ENCODE measurements at regions not wholly inside any gene's neighbourhood (a gene's known extent, or its start where the extent isn't known, plus 50 kb on each side); places are given as distances from the start of the nearest gene placed in this dataset.

GRCh38 chr3:74288761-74289160 lies 325.7 kb downstream of the CNTN3 start:
- Histone ChIP-seq H3K36me3 (no peaks in the 10 kb centered on the region), H3K4me1 (no peaks in the 10 kb centered on the region), H3K27ac (no peak overlapping the region), H3K4me3 (no peak overlapping the region), H3K9me3 (no peaks in the 10 kb centered on the region), H3K27me3 (no peaks in the 10 kb centered on the region)
- TF ChIP-seq, protein P1, sequence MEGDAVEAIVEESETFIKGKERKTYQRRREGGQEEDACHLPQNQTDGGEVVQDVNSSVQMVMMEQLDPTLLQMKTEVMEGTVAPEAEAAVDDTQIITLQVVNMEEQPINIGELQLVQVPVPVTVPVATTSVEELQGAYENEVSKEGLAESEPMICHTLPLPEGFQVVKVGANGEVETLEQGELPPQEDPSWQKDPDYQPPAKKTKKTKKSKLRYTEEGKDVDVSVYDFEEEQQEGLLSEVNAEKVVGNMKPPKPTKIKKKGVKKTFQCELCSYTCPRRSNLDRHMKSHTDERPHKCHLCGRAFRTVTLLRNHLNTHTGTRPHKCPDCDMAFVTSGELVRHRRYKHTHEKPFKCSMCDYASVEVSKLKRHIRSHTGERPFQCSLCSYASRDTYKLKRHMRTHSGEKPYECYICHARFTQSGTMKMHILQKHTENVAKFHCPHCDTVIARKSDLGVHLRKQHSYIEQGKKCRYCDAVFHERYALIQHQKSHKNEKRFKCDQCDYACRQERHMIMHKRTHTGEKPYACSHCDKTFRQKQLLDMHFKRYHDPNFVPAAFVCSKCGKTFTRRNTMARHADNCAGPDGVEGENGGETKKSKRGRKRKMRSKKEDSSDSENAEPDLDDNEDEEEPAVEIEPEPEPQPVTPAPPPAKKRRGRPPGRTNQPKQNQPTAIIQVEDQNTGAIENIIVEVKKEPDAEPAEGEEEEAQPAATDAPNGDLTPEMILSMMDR (IDR thresholded peaks at IDR 0.05) = no peak
- TF ChIP-seq POLR2A (IDR thresholded peaks at IDR 0.05) = no peak
- no peak for DNase-seq

GRCh38 chr3:74287557-74287956 lies 326.9 kb downstream of the CNTN3 start:
- no peak overlapping the region for H3K4me3 ChIP-seq
- H3K36me3 ChIP-seq = no peaks in the 10 kb centered on the region
- H3K27ac ChIP-seq = no peak overlapping the region
- no peaks in the 10 kb centered on the region for H3K9me3 ChIP-seq
- TF ChIP-seq POLR2A (IDR thresholded peaks at IDR 0.05) = no peak
- TF ChIP-seq, protein P1 (IDR thresholded peaks at IDR 0.05) = no peak
- H3K27me3 ChIP-seq = no peaks in the 10 kb centered on the region
- no peaks in the 10 kb centered on the region for H3K4me1 ChIP-seq
- DNase-seq = no peak

DNA sequence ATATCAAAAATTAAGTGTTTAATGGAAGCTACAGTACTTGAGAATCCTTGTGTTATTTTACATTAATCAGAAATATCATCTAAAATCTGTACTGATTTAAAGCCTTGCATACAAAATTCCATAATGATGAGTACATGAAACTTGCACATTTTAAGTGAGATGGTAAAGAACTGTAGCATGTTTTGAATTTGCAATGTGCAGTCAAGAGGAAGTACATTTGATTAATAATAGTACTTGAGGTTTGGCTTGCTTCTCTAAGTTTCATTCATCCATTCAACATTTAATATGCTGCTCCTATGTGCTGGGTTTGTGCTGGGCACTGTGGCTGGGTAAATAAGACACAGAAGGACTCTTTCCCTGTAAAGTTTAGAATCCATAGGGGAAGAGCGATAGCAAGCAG lies 332.3 kb downstream of the CNTN3 start:
- Histone ChIP-seq H3K9me3 (no peaks in the 10 kb centered on the region), H3K27ac (no peak overlapping the region), H3K4me1 (no peaks in the 10 kb centered on the region), H3K4me3 (no peak overlapping the region), H3K27me3 (no peaks in the 10 kb centered on the region), H3K36me3 (no peaks in the 10 kb centered on the region)
- DNase-seq = no peak
- TF ChIP-seq POLR2A (IDR thresholded peaks at IDR 0.05) = no peak
- TF ChIP-seq, protein P1 (IDR thresholded peaks at IDR 0.05) = no peak

- TF ChIP-seq, protein P1 (IDR thresholded peaks at IDR 0.05) = no peak
- TF ChIP-seq POLR2A (IDR thresholded peaks at IDR 0.05) = no peak
- no peak for DNase-seq
- no peak overlapping the region for H3K27ac ChIP-seq
- H3K4me3 ChIP-seq = no peak overlapping the region
- H3K27me3 ChIP-seq = no peaks in the 10 kb centered on the region
- no peaks in the 10 kb centered on the region for H3K36me3 ChIP-seq
- H3K4me1 ChIP-seq = no peaks in the 10 kb centered on the region
- no peaks in the 10 kb centered on the region for H3K9me3 ChIP-seq
These were observed 332.8 kb downstream of the CNTN3 start for GRCh38 chr3:74281705-74282104.

DNA sequence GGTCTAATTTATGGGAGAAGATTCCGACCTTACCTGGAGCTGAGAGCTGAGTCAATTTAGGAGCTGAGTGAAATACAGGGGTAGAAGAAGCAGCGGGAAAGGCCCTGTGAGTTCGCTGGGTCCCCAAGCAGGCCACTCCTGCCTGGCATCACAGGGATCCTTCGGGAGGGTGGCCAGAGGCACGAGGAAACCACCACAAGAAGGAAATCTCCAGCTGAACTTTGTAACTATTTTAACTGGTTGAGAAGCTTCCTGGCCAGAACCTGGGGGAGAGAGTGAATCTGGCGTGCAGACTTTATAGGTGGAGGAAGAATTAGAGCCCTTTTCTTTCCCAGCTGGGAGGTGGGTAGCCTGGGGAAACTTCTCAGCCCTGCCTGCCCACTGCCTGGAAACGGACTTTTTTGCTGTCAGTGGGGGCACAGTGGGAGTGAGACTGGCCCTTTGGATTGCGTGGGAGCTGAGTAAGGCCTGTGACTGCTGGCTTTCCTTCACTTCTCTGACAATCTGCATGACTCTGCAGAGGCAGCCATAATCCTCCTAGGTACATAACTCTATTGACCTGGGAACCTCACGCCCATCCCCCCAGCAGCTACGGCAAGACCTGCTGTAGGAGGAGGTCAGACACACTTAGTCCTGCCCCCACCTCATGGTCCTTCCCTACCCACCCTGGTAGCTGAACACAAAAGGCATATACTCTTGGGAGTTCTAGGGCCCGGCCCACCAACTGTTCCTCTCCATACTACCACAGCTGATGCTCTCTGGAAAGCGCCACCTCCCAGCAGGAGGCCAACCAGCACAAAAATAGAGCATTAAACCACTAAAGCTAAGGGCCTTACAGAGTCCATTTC lies 340.7 kb downstream of the CNTN3 start:
- no peaks in the 10 kb centered on the region for H3K9me3 ChIP-seq
- H3K27ac ChIP-seq = no peak overlapping the region
- no peak overlapping the region for H3K4me3 ChIP-seq
- H3K27me3 ChIP-seq = no peaks in the 10 kb centered on the region
- DNase-seq = no peak
- H3K36me3 ChIP-seq = no peaks in the 10 kb centered on the region
- TF ChIP-seq, protein P1 (IDR thresholded peaks at IDR 0.05) = no peak
- no peak for TF ChIP-seq POLR2A (IDR thresholded peaks at IDR 0.05)
- H3K4me1 ChIP-seq = no peaks in the 10 kb centered on the region

Data from Peyer's patch (tissue), 4 donors.